Osteocyte (in vitro differentiated cells): ENCODE measurements at regions not wholly inside any gene's neighbourhood (a gene's known extent, or its start where the extent isn't known, plus 50 kb on each side); places are given as distances from the start of the nearest gene placed in this dataset.

Experiments used
- DNase-seq: peaks from one replicate; pipeline ENCODE4 v3.0.0; 2021; ENCODE audit warnings: mixed read lengths; ENCODE audit not compliant: unreplicated experiment; ENCODE audit errors: extremely low spot score
- H3K27ac Mint-ChIP-seq: one replicate; pipeline ENCODE4 v1.8.0; 2021; ENCODE audit warnings: mild to moderate bottlenecking, mixed read lengths; ENCODE audit not compliant: unreplicated experiment
- H3K27me3 Mint-ChIP-seq: one replicate; pipeline ENCODE4 v1.8.0; 2021; ENCODE audit warnings: mixed read lengths; ENCODE audit not compliant: unreplicated experiment
- H3K36me3 Mint-ChIP-seq: one replicate; pipeline ENCODE4 v1.8.0; 2021; ENCODE audit warnings: mixed read lengths; ENCODE audit not compliant: unreplicated experiment
- H3K4me1 Mint-ChIP-seq: one replicate; pipeline ENCODE4 v1.8.0; 2021; ENCODE audit warnings: mixed read lengths; ENCODE audit not compliant: unreplicated experiment
- H3K4me3 Mint-ChIP-seq: one replicate; pipeline ENCODE4 v1.8.0; 2021; ENCODE audit warnings: mild to moderate bottlenecking, moderate library complexity, mixed read lengths; ENCODE audit not compliant: unreplicated experiment
- H3K9me3 Mint-ChIP-seq: one replicate; pipeline ENCODE4 v1.8.0; 2021; ENCODE audit warnings: mixed read lengths; ENCODE audit not compliant: unreplicated experiment
- TF ChIP-seq, protein P1 (sequence below): fragments of 200-600 bp; sonication (generic); IDR thresholded peaks from 2 replicates; pipeline ENCODE4 v1.5.0; 2021; ENCODE audit warnings: antibody characterized with exemption, mild to moderate bottlenecking, moderate library complexity

DNA sequence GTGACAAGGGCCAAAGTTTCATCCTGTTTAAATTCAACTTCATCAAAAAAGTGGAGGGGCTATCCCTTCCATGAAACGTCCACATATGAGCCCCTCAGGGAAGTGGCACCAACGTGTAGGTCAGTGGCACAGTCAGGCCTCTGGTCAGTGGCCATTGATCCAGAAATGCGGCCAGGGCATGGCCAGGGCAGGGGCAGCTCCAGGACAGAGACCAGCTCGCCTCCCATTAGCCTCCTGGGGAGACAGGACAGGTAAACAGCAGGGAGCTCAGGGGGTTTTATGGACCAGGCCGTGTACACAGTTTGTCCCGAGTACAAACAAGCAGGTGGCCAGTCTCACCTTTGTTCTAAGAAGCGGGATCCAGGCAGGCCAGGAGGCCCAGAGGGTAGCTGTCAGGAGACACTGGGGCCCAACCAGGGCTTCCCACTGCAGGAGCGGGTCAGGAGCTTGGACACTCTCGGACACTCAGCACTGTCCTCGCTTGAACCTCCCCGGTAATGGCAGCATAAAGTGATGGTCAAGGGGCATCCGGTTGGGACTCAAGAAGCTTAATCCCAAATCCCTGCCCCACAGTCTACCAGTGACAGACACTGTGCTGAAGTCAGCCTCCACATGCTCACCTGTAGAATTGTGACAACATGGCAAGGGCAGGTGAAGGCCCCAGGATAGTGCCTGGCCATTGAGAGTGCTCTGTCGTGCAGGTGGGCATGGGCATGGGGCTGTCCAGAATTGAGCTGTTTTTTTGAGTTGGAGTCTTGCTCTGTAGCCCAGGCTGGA is 144.1 kb upstream of the ERRFI1 start:
- peak overlapping the region; percentile 93 for H3K27ac Mint-ChIP-seq
- peaks cover 17% of the 10 kb centered on the region for H3K4me1 Mint-ChIP-seq
- no peaks in the 10 kb centered on the region for H3K9me3 Mint-ChIP-seq
- H3K27me3 Mint-ChIP-seq, result no peaks in the 10 kb centered on the region
- TF ChIP-seq, protein P1, sequence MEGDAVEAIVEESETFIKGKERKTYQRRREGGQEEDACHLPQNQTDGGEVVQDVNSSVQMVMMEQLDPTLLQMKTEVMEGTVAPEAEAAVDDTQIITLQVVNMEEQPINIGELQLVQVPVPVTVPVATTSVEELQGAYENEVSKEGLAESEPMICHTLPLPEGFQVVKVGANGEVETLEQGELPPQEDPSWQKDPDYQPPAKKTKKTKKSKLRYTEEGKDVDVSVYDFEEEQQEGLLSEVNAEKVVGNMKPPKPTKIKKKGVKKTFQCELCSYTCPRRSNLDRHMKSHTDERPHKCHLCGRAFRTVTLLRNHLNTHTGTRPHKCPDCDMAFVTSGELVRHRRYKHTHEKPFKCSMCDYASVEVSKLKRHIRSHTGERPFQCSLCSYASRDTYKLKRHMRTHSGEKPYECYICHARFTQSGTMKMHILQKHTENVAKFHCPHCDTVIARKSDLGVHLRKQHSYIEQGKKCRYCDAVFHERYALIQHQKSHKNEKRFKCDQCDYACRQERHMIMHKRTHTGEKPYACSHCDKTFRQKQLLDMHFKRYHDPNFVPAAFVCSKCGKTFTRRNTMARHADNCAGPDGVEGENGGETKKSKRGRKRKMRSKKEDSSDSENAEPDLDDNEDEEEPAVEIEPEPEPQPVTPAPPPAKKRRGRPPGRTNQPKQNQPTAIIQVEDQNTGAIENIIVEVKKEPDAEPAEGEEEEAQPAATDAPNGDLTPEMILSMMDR, result no peak
- DNase-seq, result no peak
- H3K36me3 Mint-ChIP-seq, result no peaks in the 10 kb centered on the region
- no peak overlapping the region for H3K4me3 Mint-ChIP-seq

DNA sequence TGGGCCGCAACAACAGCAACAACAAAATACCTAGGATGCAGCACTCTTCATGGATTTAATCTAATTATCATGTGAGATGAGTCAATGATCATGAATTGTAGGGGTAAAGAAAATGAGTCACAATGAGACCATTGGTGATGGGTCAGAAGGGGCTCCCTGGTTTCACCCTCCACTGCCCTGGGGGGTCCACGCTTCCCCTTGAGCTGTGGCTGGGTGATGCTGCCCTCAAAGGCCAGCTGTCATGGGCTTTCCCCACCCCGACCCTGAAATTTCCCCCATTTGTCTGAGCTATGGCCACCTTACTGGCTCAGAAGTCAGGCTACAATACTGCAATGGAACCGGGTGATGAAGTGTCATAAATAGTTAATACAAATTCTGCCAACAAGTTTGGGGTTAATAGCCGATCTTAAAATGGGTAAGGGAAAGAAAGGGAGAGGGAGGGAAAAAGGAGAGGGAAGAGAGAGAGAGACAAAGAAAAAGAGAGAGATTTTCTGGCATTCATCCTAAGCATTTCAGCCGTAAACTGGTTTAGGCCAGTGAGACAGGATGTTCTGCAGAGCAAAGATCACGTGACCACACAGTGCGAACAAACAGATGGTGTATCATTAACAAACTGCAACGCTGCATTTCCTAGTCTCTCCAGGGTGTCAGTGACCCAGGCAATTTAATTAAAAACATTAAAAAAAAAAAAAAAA is 143.4 kb upstream of the ERRFI1 start:
- H3K4me1 Mint-ChIP-seq, result peaks cover 16% of the 10 kb centered on the region
- H3K27me3 Mint-ChIP-seq, result no peaks in the 10 kb centered on the region
- TF ChIP-seq, protein P1, result no peak
- no peak overlapping the region for H3K4me3 Mint-ChIP-seq
- H3K36me3 Mint-ChIP-seq, result no peaks in the 10 kb centered on the region
- peak overlapping the region; percentile 93 for H3K27ac Mint-ChIP-seq
- no peaks in the 10 kb centered on the region for H3K9me3 Mint-ChIP-seq
- no peak for DNase-seq

DNA sequence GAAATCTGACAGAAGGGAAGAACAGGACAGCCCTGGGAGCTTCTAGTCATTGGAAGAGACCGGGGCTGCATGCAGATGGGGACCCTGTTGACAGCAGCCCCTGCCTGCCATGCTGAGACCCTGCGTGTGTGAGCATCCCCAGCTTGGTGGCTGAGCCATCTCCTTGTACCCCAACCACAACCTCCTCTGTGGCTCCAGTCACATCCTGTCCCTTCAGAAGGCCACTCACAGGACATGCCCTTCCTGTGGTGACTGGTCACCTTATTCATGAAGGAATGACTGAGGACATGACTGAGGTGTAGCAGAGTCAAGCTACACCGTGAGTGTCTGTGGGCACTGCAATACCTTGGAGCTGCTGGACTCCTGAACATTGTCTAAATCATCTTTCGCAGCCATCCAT is 141.8 kb upstream of the ERRFI1 start:
- Mint-ChIP-seq H3K27ac (no peak overlapping the region), H3K4me1 (peaks cover 13% of the 10 kb centered on the region), H3K9me3 (no peaks in the 10 kb centered on the region), H3K36me3 (no peaks in the 10 kb centered on the region), H3K4me3 (no peak overlapping the region), H3K27me3 (no peaks in the 10 kb centered on the region)
- DNase-seq, result no peak
- TF ChIP-seq, protein P1, result no peak

DNA sequence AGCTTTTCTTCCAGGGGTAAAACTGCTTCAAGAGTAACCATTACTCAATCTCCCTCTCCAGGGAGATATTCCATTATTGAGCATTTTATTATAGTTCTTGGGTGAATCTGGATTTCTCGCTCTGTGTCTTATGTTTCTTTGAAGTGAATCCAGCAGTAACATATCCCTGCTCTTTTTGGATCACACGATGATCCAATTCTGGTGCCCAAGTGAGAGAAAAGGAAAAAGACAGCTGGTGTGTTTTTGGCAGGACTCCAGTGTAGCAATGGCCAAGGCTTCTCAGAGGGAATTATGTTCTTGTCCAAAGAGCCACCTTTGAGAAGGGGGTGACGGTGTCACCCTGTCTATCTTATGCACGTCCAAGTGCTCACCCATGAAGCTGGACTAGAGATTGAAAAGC is 140.3 kb upstream of the ERRFI1 start:
- Mint-ChIP-seq H3K4me1 (peaks cover 13% of the 10 kb centered on the region), H3K27ac (no peak overlapping the region), H3K9me3 (no peaks in the 10 kb centered on the region), H3K4me3 (no peak overlapping the region), H3K36me3 (no peaks in the 10 kb centered on the region), H3K27me3 (no peaks in the 10 kb centered on the region)
- TF ChIP-seq, protein P1, result no peak
- DNase-seq, result no peak

- no peak overlapping the region for H3K4me3 Mint-ChIP-seq
- TF ChIP-seq, protein P1, result peak; percentile 30
- no peaks in the 10 kb centered on the region for H3K9me3 Mint-ChIP-seq
Measured at GRCh38 chr1:8165595-8166360, 139.7 kb upstream of the ERRFI1 start.

More at GRCh38 chr1:8165595-8166360, 139.7 kb upstream of the ERRFI1 start:
- Mint-ChIP-seq H3K27ac (no peak overlapping the region), H3K36me3 (no peaks in the 10 kb centered on the region), H3K27me3 (no peaks in the 10 kb centered on the region), H3K4me1 (peaks cover 13% of the 10 kb centered on the region)
- no peak for DNase-seq
